Aorta (tissue), 5 donors: ENCODE measurements at regions not wholly inside any gene's neighbourhood (a gene's known extent, or its start where the extent isn't known, plus 50 kb on each side); places are given as distances from the start of the nearest gene placed in this dataset.

ENCODE experiments used
- ATAC-seq: fragments of 200-7000 bp; cut with Tn5 transposase; one replicate; pipeline ENCODE4 v1.9.1; 2022; ENCODE audit warnings: moderate library complexity; ENCODE audit not compliant: low FRiP score
- DNase-seq, 2 donors: peaks; one replicate each; pipeline ENCODE4 v3.0.0-alpha.2; 2020
- H3K27ac ChIP-seq, 2 donors: one replicate each; pipeline ENCODE4 v1.5.1; 2013; ENCODE audit warnings: low read length in 2 of 2, mild to moderate bottlenecking in 2 of 2, moderate library complexity in 2 of 2, control low read depth in 1 of 2, inconsistent platforms in 1 of 2, low read depth in 1 of 2
- H3K27me3 ChIP-seq, 2 donors: one replicate each; pipeline ENCODE4 v1.6.1; 2013; ENCODE audit warnings: control low read depth in 1 of 2, low read length in 1 of 2, mild to moderate bottlenecking in 1 of 2, moderate library complexity in 1 of 2; ENCODE audit not compliant: insufficient read depth in 2 of 2, control insufficient read depth in 1 of 2
- H3K36me3 ChIP-seq, 2 donors: one replicate each; pipeline ENCODE4 v1.6.1; 2013; ENCODE audit warnings: control low read depth in 1 of 2, low read length in 1 of 2, mild to moderate bottlenecking in 1 of 2; ENCODE audit not compliant: insufficient read depth in 2 of 2, control insufficient read depth in 1 of 2
- H3K4me1 ChIP-seq, 2 donors: one replicate each; pipeline ENCODE4 v1.6.1; 2013; ENCODE audit warnings: low read length in 2 of 2, control low read depth in 1 of 2, mild to moderate bottlenecking in 1 of 2, moderate library complexity in 1 of 2; ENCODE audit not compliant: insufficient read depth in 2 of 2, control insufficient read depth in 1 of 2
- H3K4me3 ChIP-seq, 2 donors: one replicate each; pipeline ENCODE4 v1.5.1; 2013; ENCODE audit warnings: low read length in 2 of 2, control low read depth in 1 of 2, mild to moderate bottlenecking in 1 of 2
- H3K9me3 ChIP-seq: one replicate; pipeline ENCODE4 v1.6.1; 2013; ENCODE audit warnings: mild to moderate bottlenecking, low read length; ENCODE audit not compliant: control insufficient read depth
- WGBS, 2 donors: extraction: QIAGEN DNeasy Blood & Tissue Kit; methylation state at CpG; one replicate each; pipeline ENCODE4 v1.1.7; 2013; 5-methylcytosine and 5-hydroxymethylcytosine counted together
- intact Hi-C, 2 donors: fragments of 100-400 bp; cut with DNase I; formaldehyde crosslinking; loops; one replicate each; pipeline versions ENCODE4 v1.14.2 to v1.15.0; 2022
- donor health status: healthy with polysubstance abuse.
- donor health status: Bipolar disorder and iron deficiency.
- donor health status: DM: no; HTN: no; CAD: no.
- donor health status: DM: no; HTN: no; CAD: no.
- donor health status: DM: yes; HTN: yes; CAD: no.

GRCh38 chrX:25659317-25659716, 478.8 kb upstream of the MAGEB18 start:
- Histone ChIP-seq H3K27ac (no peak overlapping the region), H3K9me3 (no peaks in the 10 kb centered on the region), H3K27me3 (no peaks in the 10 kb centered on the region), H3K4me1 (no peaks in the 10 kb centered on the region), H3K36me3 (no peaks in the 10 kb centered on the region), H3K4me3 (no peak overlapping the region)
- ATAC-seq (no peak), DNase-seq (no peak)
- intact Hi-C loops: no loop called here
- 54 to 68% methylated on average over 3 of the region's 3 CpGs for WGBS, 2 donors

- Histone ChIP-seq H3K4me1 (no peaks in the 10 kb centered on the region), H3K36me3 (no peaks in the 10 kb centered on the region), H3K27me3 (no peaks in the 10 kb centered on the region), H3K27ac (no peak overlapping the region), H3K4me3 (no peak overlapping the region), H3K9me3 (no peaks in the 10 kb centered on the region)
- WGBS, 2 donors: 46 to 70% methylated on average over 5 of the region's 5 CpGs
- DNase-seq: no peak
- intact Hi-C loops: no loop called here
- ATAC-seq: no peak
Measured at GRCh38 chrX:25663701-25664100, 474.4 kb upstream of the MAGEB18 start.

DNA sequence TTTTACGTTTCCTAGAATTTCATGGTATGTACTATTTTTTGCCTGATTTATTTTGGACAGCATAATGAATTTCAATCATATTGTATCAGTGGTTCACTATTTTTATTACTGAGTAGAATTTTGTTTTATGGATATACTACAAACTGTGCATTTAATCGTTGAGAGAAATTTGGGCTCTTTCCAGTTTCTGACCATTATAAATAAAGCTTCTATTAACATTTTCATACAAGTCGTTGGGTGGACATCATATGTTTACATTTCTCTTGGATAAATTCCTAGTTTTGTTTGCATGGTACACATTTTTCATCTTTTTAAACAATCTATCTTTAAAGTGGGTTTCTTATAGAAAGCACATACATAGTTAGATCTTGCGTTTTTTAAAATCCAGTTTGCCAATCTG, 472.7 kb upstream of the MAGEB18 start:
- Histone ChIP-seq H3K4me1 (no peaks in the 10 kb centered on the region), H3K9me3 (no peaks in the 10 kb centered on the region), H3K36me3 (no peaks in the 10 kb centered on the region), H3K27ac (no peak overlapping the region), H3K27me3 (no peaks in the 10 kb centered on the region), H3K4me3 (no peak overlapping the region)
- intact Hi-C loops: no loop called here
- DNase-seq: no peak
- no peak for ATAC-seq
- WGBS, 2 donors: 18 to 24% methylated on average over 4 of the region's 4 CpGs

DNA sequence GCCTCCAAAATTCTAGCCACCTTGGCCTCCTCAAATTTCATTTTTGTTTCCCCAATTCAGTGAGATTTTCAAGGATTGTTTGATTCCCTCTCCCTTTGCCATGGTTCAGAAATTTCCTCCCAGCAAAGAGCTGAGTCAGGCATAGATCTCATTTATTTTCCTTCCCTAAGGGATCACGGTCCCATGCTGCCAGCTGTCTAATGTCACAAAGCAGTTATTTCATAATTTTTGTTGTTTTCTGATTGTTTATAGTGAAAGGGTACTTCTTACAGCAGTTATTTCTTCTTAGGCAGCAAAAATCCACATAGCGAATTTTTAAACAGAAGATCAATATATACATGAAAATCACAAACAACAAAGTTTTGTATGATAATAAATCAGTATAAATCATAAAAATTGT, 470.5 kb upstream of the MAGEB18 start:
- intact Hi-C loops: no loop called here
- 47 to 55% methylated on average over 2 of the region's 2 CpGs for whole genome bisulfite sequencing, 2 donors

GRCh38 chrX:25674776-25675175, 463.4 kb upstream of the MAGEB18 start:
- H3K27me3 ChIP-seq: no peaks in the 10 kb centered on the region
- DNase-seq (no peak), ATAC-seq (no peak)
- no peaks in the 10 kb centered on the region for H3K36me3 ChIP-seq
- H3K9me3 ChIP-seq: no peaks in the 10 kb centered on the region
- H3K4me3 ChIP-seq: no peak overlapping the region
- H3K27ac ChIP-seq: no peak overlapping the region
- H3K4me1 ChIP-seq: no peaks in the 10 kb centered on the region
- WGBS, 2 donors: 22 to 48% methylated on average over 3 of the region's 3 CpGs
- intact Hi-C loops: no loop called here

More for the DNA sequence above, 470.5 kb upstream of the MAGEB18 start:
- ATAC-seq (no peak), DNase-seq (no peak)
- no peaks in the 10 kb centered on the region for H3K27me3 ChIP-seq
- H3K4me1 ChIP-seq: no peaks in the 10 kb centered on the region
- H3K4me3 ChIP-seq: no peak overlapping the region
- no peaks in the 10 kb centered on the region for H3K36me3 ChIP-seq
- no peak overlapping the region for H3K27ac ChIP-seq
- H3K9me3 ChIP-seq: no peaks in the 10 kb centered on the region

- 65 to 86% methylated on average over 1 of the region's 1 CpG for WGBS, 2 donors
- no peak for ATAC-seq
- no peaks in the 10 kb centered on the region for H3K27me3 ChIP-seq
Measured at GRCh38 chrX:25701876-25702275, 436.3 kb upstream of the MAGEB18 start.

GRCh38 chrX:25717122-25717521, 421.0 kb upstream of the MAGEB18 start:
- no peak for DNase-seq
- Histone ChIP-seq H3K27ac (no peak overlapping the region), H3K36me3 (no peaks in the 10 kb centered on the region), H3K27me3 (no peaks in the 10 kb centered on the region), H3K4me1 (no peaks in the 10 kb centered on the region), H3K9me3 (no peaks in the 10 kb centered on the region), H3K4me3 (no peak overlapping the region)
- 45 to 63% methylated on average over 2 of the region's 2 CpGs for WGBS, 2 donors
- intact Hi-C loops: no loop called here
- ATAC-seq: no peak

More at GRCh38 chrX:25701876-25702275, 436.3 kb upstream of the MAGEB18 start:
- Histone ChIP-seq H3K4me3 (no peak overlapping the region), H3K36me3 (no peaks in the 10 kb centered on the region), H3K4me1 (no peaks in the 10 kb centered on the region), H3K9me3 (no peaks in the 10 kb centered on the region), H3K27ac (no peak overlapping the region)
- DNase-seq: no peak
- intact Hi-C loops: no loop called here

- no peaks in the 10 kb centered on the region for H3K9me3 ChIP-seq
- intact Hi-C loops: no loop called here
- no peaks in the 10 kb centered on the region for H3K36me3 ChIP-seq
- DNase-seq (no peak), ATAC-seq (no peak)
- H3K4me3 ChIP-seq: no peak overlapping the region
- H3K27ac ChIP-seq: no peak overlapping the region
- no peaks in the 10 kb centered on the region for H3K27me3 ChIP-seq
- no peaks in the 10 kb centered on the region for H3K4me1 ChIP-seq
- 10 to 26% methylated on average over 2 of the region's 2 CpGs for WGBS, 2 donors
Measured at GRCh38 chrX:25721564-25721963, 416.6 kb upstream of the MAGEB18 start.

GRCh38 chrX:25726539-25726938, 411.6 kb upstream of the MAGEB18 start:
- intact Hi-C loops: no loop called here
- Histone ChIP-seq H3K9me3 (no peaks in the 10 kb centered on the region), H3K36me3 (no peaks in the 10 kb centered on the region), H3K4me1 (no peaks in the 10 kb centered on the region), H3K27me3 (no peaks in the 10 kb centered on the region), H3K27ac (no peak overlapping the region), H3K4me3 (no peak overlapping the region)
- DNase-seq (no peak), ATAC-seq (no peak)
- 92 to 95% methylated on average over 1 of the region's 1 CpG for WGBS, 2 donors
